Stomach (tissue), 8 donors: ENCODE measurements at regions not wholly inside any gene's neighbourhood (a gene's known extent, or its start where the extent isn't known, plus 50 kb on each side); places are given as distances from the start of the nearest gene placed in this dataset.

Experiments used
- DNase-seq, 2 donors: peaks; one replicate each; pipeline versions ENCODE4 v3.0.0 to v3.0.0-alpha.2; 2013 to 2019
- H3K27ac ChIP-seq, 5 donors: fragments of 200-600 bp in 4 of 5; sonication (generic) in 4 of 5; one replicate each; pipeline ENCODE4 v1.5.1; 2013 to 2019; ENCODE audit warnings: mild to moderate bottlenecking in 1 of 5, moderate library complexity in 1 of 5
- H3K27me3 ChIP-seq, 3 donors: fragments of 200-600 bp; sonication (generic); one replicate each; pipeline ENCODE4 v1.5.1; 2017 to 2019; ENCODE audit warnings: mixed run types in 1 of 3
- H3K36me3 ChIP-seq, 4 donors: fragments of 200-600 bp; sonication (generic); 1 replicate in 3 of 4; 2 replicates in 1 of 4; pipeline ENCODE4 v1.5.1; 2016 to 2019
- H3K4me1 ChIP-seq, 4 donors: fragments of 200-600 bp; sonication (generic); one replicate each; pipeline ENCODE4 v1.5.1; 2016 to 2019
- H3K4me3 ChIP-seq, 4 donors: fragments of 200-600 bp; sonication (generic) in 3 of 4; one replicate each; pipeline ENCODE4 v1.5.1; 2016 to 2019; ENCODE audit warnings: mild to moderate bottlenecking in 1 of 4
- H3K9me3 ChIP-seq, 4 donors: fragments of 200-600 bp; sonication (generic); one replicate each; pipeline ENCODE4 v1.5.1; 2016 to 2019
- CTCF ChIP-seq, 7 experiments: fragments of 450-650 bp in 4 of 7; fragments of 200-600 bp in 3 of 7; sonication (generic) in 3 of 7; IDR thresholded peaks; one replicate each; pipeline ENCODE4 v1.5.1; 2016 to 2019; ENCODE audit warnings: antibody characterized with exemption in 7 of 7, control low read depth in 2 of 7, mild to moderate bottlenecking in 1 of 7
- EP300 ChIP-seq: sonication (generic); formaldehyde crosslinking; IDR thresholded peaks from one replicate; pipeline ENCODE4 v1.6.1; 2017; ENCODE audit warnings: antibody characterized with exemption
- POLR2A ChIP-seq, 4 donors: fragments of 450-650 bp; IDR thresholded peaks; one replicate each; pipeline ENCODE4 v1.6.1; 2016; ENCODE audit warnings: antibody characterized with exemption in 4 of 4, control low read depth in 2 of 4, mild to moderate bottlenecking in 1 of 4, moderate library complexity in 1 of 4
- POLR2AphosphoS5 ChIP-seq, 3 donors: sonication (generic); formaldehyde crosslinking; IDR thresholded peaks; one replicate each; pipeline ENCODE4 v1.6.1; 2016; ENCODE audit warnings: antibody characterized with exemption in 3 of 3
- WGBS, 5 donors: extraction: QIAGEN DNeasy Blood & Tissue Kit in 3 of 5; methylation state at CpG; one replicate each; pipeline versions ENCODE4 v1.1.5 to v1.1.7; 2013 to 2018; 5-methylcytosine and 5-hydroxymethylcytosine counted together
- intact Hi-C: fragments of 100-400 bp; cut with DNase I; formaldehyde crosslinking; loops from one replicate; pipeline ENCODE4 v1.15.1; 2023; ENCODE audit warnings: low total_unique reads
- donor health status: healthy with polysubstance abuse.
- donor health status: Bipolar disorder and iron deficiency.
- donor health status: healthy.

GRCh38 chr7:50155755-50156154 lies 62.7 kb upstream of the ZPBP start:
- H3K9me3 ChIP-seq: no peaks in the 10 kb centered on the region
- no peak overlapping the region for H3K27ac ChIP-seq
- no peak overlapping the region for H3K4me3 ChIP-seq
- TF ChIP-seq POLR2A (IDR thresholded peaks at IDR 0.05) (no peak), POLR2AphosphoS5 (IDR thresholded peaks at IDR 0.05) (no peak), EP300 (no peak), CTCF (IDR thresholded peaks at IDR 0.05) (no peak)
- H3K27me3 ChIP-seq: peaks cover 0 to 7% (median 0%) of the 10 kb centered on the region in 3 donors
- no peaks in the 10 kb centered on the region for H3K4me1 ChIP-seq
- DNase-seq: no peak
- H3K36me3 ChIP-seq: no peaks in the 10 kb centered on the region
- 81 to 86% (median 83%) methylated on average over 6 of the region's 6 CpGs for WGBS, 5 donors
- intact Hi-C loops: no loop called here

GRCh38 chr7:50153995-50154394 lies 60.9 kb upstream of the ZPBP start:
- 83 to 94% (median 89%) methylated on average over 6 of the region's 6 CpGs for WGBS, 5 donors
- no peaks in the 10 kb centered on the region for H3K4me1 ChIP-seq
- H3K9me3 ChIP-seq: no peaks in the 10 kb centered on the region
- H3K27me3 ChIP-seq: peaks cover 0 to 7% (median 0%) of the 10 kb centered on the region in 3 donors
- TF ChIP-seq EP300 (no peak), CTCF (IDR thresholded peaks at IDR 0.05) (no peak), POLR2AphosphoS5 (IDR thresholded peaks at IDR 0.05) (no peak), POLR2A (IDR thresholded peaks at IDR 0.05) (no peak)
- H3K27ac ChIP-seq: no peak overlapping the region
- intact Hi-C loops: no loop called here
- no peak for DNase-seq
- H3K36me3 ChIP-seq: no peaks in the 10 kb centered on the region
- no peak overlapping the region for H3K4me3 ChIP-seq

GRCh38 chr7:50153148-50153547 lies 60.1 kb upstream of the ZPBP start:
- intact Hi-C loops: no loop called here
- no peaks in the 10 kb centered on the region for H3K9me3 ChIP-seq
- H3K4me1 ChIP-seq: no peaks in the 10 kb centered on the region
- no peaks in the 10 kb centered on the region for H3K36me3 ChIP-seq
- H3K4me3 ChIP-seq: no peak overlapping the region
- no peak overlapping the region for H3K27ac ChIP-seq
- no peak for DNase-seq
- no peaks in the 10 kb centered on the region for H3K27me3 ChIP-seq
- TF ChIP-seq CTCF (IDR thresholded peaks at IDR 0.05) (no peak), EP300 (no peak), POLR2A (IDR thresholded peaks at IDR 0.05) (no peak), POLR2AphosphoS5 (IDR thresholded peaks at IDR 0.05) (no peak)

GRCh38 chr7:50152486-50152885 lies 59.4 kb upstream of the ZPBP start:
- Histone ChIP-seq H3K27me3 (no peaks in the 10 kb centered on the region), H3K4me3 (no peak overlapping the region), H3K36me3 (no peaks in the 10 kb centered on the region), H3K4me1 (no peaks in the 10 kb centered on the region), H3K27ac (no peak overlapping the region), H3K9me3 (no peaks in the 10 kb centered on the region)
- no peak for DNase-seq
- TF ChIP-seq EP300 (no peak), POLR2AphosphoS5 (IDR thresholded peaks at IDR 0.05) (no peak), POLR2A (IDR thresholded peaks at IDR 0.05) (no peak), CTCF (IDR thresholded peaks at IDR 0.05) (no peak)
- intact Hi-C loops: no loop called here
- WGBS, 5 donors: 77 to 83% (median 81%) methylated on average over 8 of the region's 8 CpGs
